Nucleus accumbens (tissue), 56 donors: ENCODE measurements at regions not wholly inside any gene's neighbourhood (a gene's known extent, or its start where the extent isn't known, plus 50 kb on each side); places are given as distances from the start of the nearest gene placed in this dataset.

Source experiments
- DNase-seq, 56 donors: peaks; one replicate each; lab custom pipeline; 2025; lab: John Stamatoyannopoulos, UW

- DNase-seq, result no peak
Observed at GRCh38 chr10:47101807-47102206, 190.6 kb downstream of the PTPN20 start.

- DNase-seq, result no peak
Observed at GRCh38 chr10:47104151-47104605, 192.9 kb downstream of the PTPN20 start.

- no peak for DNase-seq
Observed at GRCh38 chr10:47104786-47105385, 193.7 kb downstream of the PTPN20 start.

- no peak for DNase-seq
Observed at GRCh38 chr10:47107007-47107747, 192.8 kb upstream of the GDF10 start.

- DNase-seq, result no peak
Observed at GRCh38 chr10:47109906-47110305, 190.1 kb upstream of the GDF10 start.

GRCh38 chr10:47111329-47111862 is 188.6 kb upstream of the GDF10 start:
- no peak for DNase-seq

GRCh38 chr10:47112612-47113011 is 187.4 kb upstream of the GDF10 start:
- no peak for DNase-seq

- no peak for DNase-seq
Observed at GRCh38 chr10:47113907-47114500, 186.0 kb upstream of the GDF10 start.

- DNase-seq, result no peak
Observed at GRCh38 chr10:47114680-47115186, 185.3 kb upstream of the GDF10 start.

GRCh38 chr10:47115322-47115721 is 184.7 kb upstream of the GDF10 start:
- DNase-seq, result no peak

GRCh38 chr10:47116445-47116844 is 183.6 kb upstream of the GDF10 start:
- DNase-seq, result no peak

- DNase-seq, result no peak
Observed at GRCh38 chr10:47118326-47118725, 181.7 kb upstream of the GDF10 start.

GRCh38 chr10:47121336-47121735 is 178.7 kb upstream of the GDF10 start:
- no peak for DNase-seq

- DNase-seq, result no peak
Observed at GRCh38 chr10:47123716-47124288, 176.2 kb upstream of the GDF10 start.

- DNase-seq, result no peak
Observed at GRCh38 chr10:47127188-47127785, 172.7 kb upstream of the GDF10 start.

GRCh38 chr10:47130491-47130890 is 169.5 kb upstream of the GDF10 start:
- DNase-seq, result no peak

- DNase-seq, result no peak
Observed at GRCh38 chr10:47133871-47134570, 166.0 kb upstream of the GDF10 start.

- peak in 17 of 56 donors; percentile 4 to 66 (median 27) for DNase-seq
Observed at GRCh38 chr10:47136866-47137265, 163.1 kb upstream of the GDF10 start.

GRCh38 chr10:47137311-47137851 is 162.6 kb upstream of the GDF10 start:
- DNase-seq, result no peak

- DNase-seq, result no peak
Observed at GRCh38 chr10:47139121-47139520, 160.9 kb upstream of the GDF10 start.
